Loucy (cell line): ENCODE measurements at regions not wholly inside any gene's neighbourhood (a gene's known extent, or its start where the extent isn't known, plus 50 kb on each side); places are given as distances from the start of the nearest gene placed in this dataset.

Source experiments
- H2AFZ ChIP-seq: fragments of 200-600 bp; sonication (generic); 2 replicates; pipeline ENCODE4 v1.6.0; 2016; ENCODE audit warnings: antibody characterized with exemption, mild to moderate bottlenecking, low read length, moderate library complexity
- H3F3A ChIP-seq: fragments of 200-600 bp; 2 replicates; pipeline ENCODE4 v1.6.0; 2016; ENCODE audit warnings: antibody characterized with exemption, low read depth, mild to moderate bottlenecking
- H3K27me3 ChIP-seq: fragments of 200-600 bp; sonication (generic); 2 replicates; pipeline ENCODE4 v1.6.1; 2014; ENCODE audit warnings: low read length, mild to moderate bottlenecking; ENCODE audit not compliant: insufficient read depth, poor library complexity, severe bottlenecking
- H3K36me3 ChIP-seq: fragments of 200-600 bp; sonication (generic); 2 replicates; pipeline ENCODE4 v1.6.1; 2016; ENCODE audit warnings: low read length; ENCODE audit not compliant: insufficient read depth
- H3K4me1 ChIP-seq: fragments of 200-600 bp; sonication (generic); 2 replicates; pipeline ENCODE4 v1.5.1; 2014; ENCODE audit warnings: low read length, mild to moderate bottlenecking; ENCODE audit not compliant: insufficient read depth, poor library complexity, severe bottlenecking
- H3K4me2 ChIP-seq: fragments of 200-600 bp; sonication (generic); 2 replicates; pipeline ENCODE4 v1.6.0; 2014; ENCODE audit warnings: antibody characterized with exemption, low read length, low read depth, mild to moderate bottlenecking; ENCODE audit not compliant: poor library complexity, severe bottlenecking
- H3K4me3 ChIP-seq: fragments of 200-600 bp; sonication (generic); 2 replicates; pipeline ENCODE4 v1.5.1; 2014; ENCODE audit warnings: low read length, mild to moderate bottlenecking, mixed read lengths; ENCODE audit not compliant: poor library complexity, severe bottlenecking
- H3K79me2 ChIP-seq: fragments of 200-600 bp; sonication (generic); 2 replicates; pipeline ENCODE4 v1.6.1; 2014; ENCODE audit warnings: low read length; ENCODE audit not compliant: insufficient read depth
- H3K9ac ChIP-seq: fragments of 200-600 bp; sonication (generic); 2 replicates; pipeline ENCODE4 v1.6.0; 2014; ENCODE audit warnings: mild to moderate bottlenecking, low read depth, low read length, moderate library complexity; ENCODE audit not compliant: poor library complexity, severe bottlenecking
- H3K9me2 ChIP-seq: fragments of 200-600 bp; sonication (generic); replicated peaks from 2 replicates; pipeline ENCODE4 v1.6.1; 2016; ENCODE audit warnings: low read depth, low read length, mixed read lengths
- H3K9me3 ChIP-seq: fragments of 200-600 bp; sonication (generic); 2 replicates; pipeline ENCODE4 v1.6.1; 2014; ENCODE audit warnings: mild to moderate bottlenecking, antibody characterized with exemption, low read length, low read depth; ENCODE audit not compliant: insufficient read depth
- H4K20me1 ChIP-seq: fragments of 200-600 bp; sonication (generic); 2 replicates; pipeline ENCODE4 v1.6.0; 2014; ENCODE audit warnings: antibody characterized with exemption, low read length, mild to moderate bottlenecking; ENCODE audit not compliant: insufficient read depth, poor library complexity, severe bottlenecking
- CTCF ChIP-seq: fragments of 200-600 bp; sonication (generic); conservative IDR thresholded peaks from 2 replicates; pipeline ENCODE4 v1.5.1; 2014; ENCODE audit warnings: mild to moderate bottlenecking, antibody characterized with exemption, low read length
- EZH2phosphoT487 ChIP-seq: fragments of 200-600 bp; IDR thresholded peaks from 2 replicates; pipeline ENCODE4 v1.6.1; 2018; ENCODE audit warnings: antibody characterized with exemption, mild to moderate bottlenecking, moderate library complexity, borderline replicate concordance

- H3K4me1 ChIP-seq, result peaks cover 35% of the 10 kb centered on the region
Observed at GRCh38 chr5:67516948-67517565, 320.5 kb upstream of the CD180 start.

DNA sequence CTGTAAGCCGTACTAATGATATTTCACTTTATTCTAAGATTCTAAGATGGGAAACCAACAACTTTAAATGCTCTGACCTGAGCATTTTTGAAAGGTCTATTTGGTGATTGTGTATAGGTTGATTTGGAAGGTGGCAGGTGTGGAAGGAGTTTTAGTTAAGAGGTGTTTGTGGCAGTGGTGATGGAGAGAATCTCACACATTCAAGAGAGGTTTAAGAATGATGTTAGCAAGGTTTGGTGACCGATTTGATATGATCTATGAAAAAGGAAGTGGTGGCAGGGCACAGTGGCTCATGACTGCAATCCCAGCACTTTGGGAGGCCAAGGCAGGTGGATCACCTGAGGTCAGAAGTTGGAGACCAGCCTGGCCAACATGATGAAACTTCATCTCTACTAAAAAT, 319.2 kb upstream of the CD180 start:
- Histone ChIP-seq H3K9me3 (no peaks in the 10 kb centered on the region), H2AFZ (no peak overlapping the region), H3K27me3 (no peaks in the 10 kb centered on the region), H3K36me3 (no peaks in the 10 kb centered on the region), H3K4me2 (peak overlapping the region; percentile 48), H3K79me2 (no peaks in the 10 kb centered on the region), H3K4me3 (peak overlapping the region; percentile 14), H4K20me1 (no peaks in the 10 kb centered on the region), H3K9ac (no peak overlapping the region), H3K4me1 (peaks cover 35% of the 10 kb centered on the region), H3K9me2 (no peaks in the 10 kb centered on the region), H3F3A (no peaks in the 10 kb centered on the region)
- no peak for TF ChIP-seq EZH2phosphoT487
- no peak for TF ChIP-seq CTCF

More at GRCh38 chr5:67516948-67517565, 320.5 kb upstream of the CD180 start:
- H3K79me2 ChIP-seq, result no peaks in the 10 kb centered on the region
- H3K27me3 ChIP-seq, result no peaks in the 10 kb centered on the region
- no peaks in the 10 kb centered on the region for H3K9me2 ChIP-seq
- no peak overlapping the region for H3K4me3 ChIP-seq
- no peak overlapping the region for H3K9ac ChIP-seq
- no peaks in the 10 kb centered on the region for H4K20me1 ChIP-seq
- no peaks in the 10 kb centered on the region for H3F3A ChIP-seq
- no peaks in the 10 kb centered on the region for H3K9me3 ChIP-seq
- no peak for TF ChIP-seq CTCF
- no peak overlapping the region for H2AFZ ChIP-seq
- H3K36me3 ChIP-seq, result no peaks in the 10 kb centered on the region
- no peak overlapping the region for H3K4me2 ChIP-seq

GRCh38 chr5:67515020-67515689, 318.6 kb upstream of the CD180 start:
- peak overlapping the region; percentile 14 for H3K4me3 ChIP-seq
- H3K4me2 ChIP-seq, result peak overlapping the region; percentile 48
- H3F3A ChIP-seq, result no peaks in the 10 kb centered on the region
- no peaks in the 10 kb centered on the region for H3K36me3 ChIP-seq
- H4K20me1 ChIP-seq, result no peaks in the 10 kb centered on the region
- H3K9me3 ChIP-seq, result no peaks in the 10 kb centered on the region
- H3K27me3 ChIP-seq, result no peaks in the 10 kb centered on the region
- TF ChIP-seq CTCF (no peak), EZH2phosphoT487 (no peak)
- no peaks in the 10 kb centered on the region for H3K79me2 ChIP-seq
- H2AFZ ChIP-seq, result no peak overlapping the region
- H3K9me2 ChIP-seq, result no peaks in the 10 kb centered on the region
- H3K4me1 ChIP-seq, result peaks cover 39% of the 10 kb centered on the region
- no peak overlapping the region for H3K9ac ChIP-seq
